ENCODE measurements at regions not wholly inside any gene's neighbourhood (a gene's known extent, or its start where the extent isn't known, plus 50 kb on each side); places are given as distances from the start of the nearest gene placed in this dataset.

GRCh38 chr5:143581147-143581546, 177.7 kb upstream of the NR3C1 start:
- BruUV-seq (replicated peaks): no TSS peak
- Histone ChIP-seq H3K4me3 (ENCODE audit: low read depth, low read length, poor library complexity, severe bottlenecking) (no peak overlapping the region), H3K9me3 (ENCODE audit: low read depth, low read length, poor library complexity, severe bottlenecking) (no peaks in the 10 kb centered on the region), H3K27ac (ENCODE audit: low read depth, low read length, poor library complexity, severe bottlenecking) (no peak overlapping the region), H3K36me3 (ENCODE audit: insufficient read depth, low read length, poor library complexity, severe bottlenecking) (no peaks in the 10 kb centered on the region), H3K4me1 (ENCODE audit: insufficient read depth, low read length, poor library complexity, severe bottlenecking) (peaks cover 10% of the 10 kb centered on the region), H3K27me3 (replicated peaks; ENCODE audit: insufficient read depth, low read depth, low read length, poor library complexity) (no peaks in the 10 kb centered on the region)
- ChIA-PET POLR2A (ENCODE audit: low non-redundant PET) (no interaction called here), CTCF (no interaction called here)
- intact Hi-C loops (cut with micrococcal nuclease; ENCODE audit: unreplicated experiment): no loop called here
- TF ChIP-seq EZH2 (IDR thresholded peaks at IDR 0.05; ENCODE audit: borderline replicate concordance, low read depth, low read length, poor library complexity, severe bottlenecking): no peak
- TF ChIP-seq, protein P1, sequence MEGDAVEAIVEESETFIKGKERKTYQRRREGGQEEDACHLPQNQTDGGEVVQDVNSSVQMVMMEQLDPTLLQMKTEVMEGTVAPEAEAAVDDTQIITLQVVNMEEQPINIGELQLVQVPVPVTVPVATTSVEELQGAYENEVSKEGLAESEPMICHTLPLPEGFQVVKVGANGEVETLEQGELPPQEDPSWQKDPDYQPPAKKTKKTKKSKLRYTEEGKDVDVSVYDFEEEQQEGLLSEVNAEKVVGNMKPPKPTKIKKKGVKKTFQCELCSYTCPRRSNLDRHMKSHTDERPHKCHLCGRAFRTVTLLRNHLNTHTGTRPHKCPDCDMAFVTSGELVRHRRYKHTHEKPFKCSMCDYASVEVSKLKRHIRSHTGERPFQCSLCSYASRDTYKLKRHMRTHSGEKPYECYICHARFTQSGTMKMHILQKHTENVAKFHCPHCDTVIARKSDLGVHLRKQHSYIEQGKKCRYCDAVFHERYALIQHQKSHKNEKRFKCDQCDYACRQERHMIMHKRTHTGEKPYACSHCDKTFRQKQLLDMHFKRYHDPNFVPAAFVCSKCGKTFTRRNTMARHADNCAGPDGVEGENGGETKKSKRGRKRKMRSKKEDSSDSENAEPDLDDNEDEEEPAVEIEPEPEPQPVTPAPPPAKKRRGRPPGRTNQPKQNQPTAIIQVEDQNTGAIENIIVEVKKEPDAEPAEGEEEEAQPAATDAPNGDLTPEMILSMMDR (conservative IDR thresholded peaks at IDR 0.05; ENCODE audit: low read depth, low read length): no peak
- no peak for DNase-seq (ENCODE audit: low spot score)

DNA sequence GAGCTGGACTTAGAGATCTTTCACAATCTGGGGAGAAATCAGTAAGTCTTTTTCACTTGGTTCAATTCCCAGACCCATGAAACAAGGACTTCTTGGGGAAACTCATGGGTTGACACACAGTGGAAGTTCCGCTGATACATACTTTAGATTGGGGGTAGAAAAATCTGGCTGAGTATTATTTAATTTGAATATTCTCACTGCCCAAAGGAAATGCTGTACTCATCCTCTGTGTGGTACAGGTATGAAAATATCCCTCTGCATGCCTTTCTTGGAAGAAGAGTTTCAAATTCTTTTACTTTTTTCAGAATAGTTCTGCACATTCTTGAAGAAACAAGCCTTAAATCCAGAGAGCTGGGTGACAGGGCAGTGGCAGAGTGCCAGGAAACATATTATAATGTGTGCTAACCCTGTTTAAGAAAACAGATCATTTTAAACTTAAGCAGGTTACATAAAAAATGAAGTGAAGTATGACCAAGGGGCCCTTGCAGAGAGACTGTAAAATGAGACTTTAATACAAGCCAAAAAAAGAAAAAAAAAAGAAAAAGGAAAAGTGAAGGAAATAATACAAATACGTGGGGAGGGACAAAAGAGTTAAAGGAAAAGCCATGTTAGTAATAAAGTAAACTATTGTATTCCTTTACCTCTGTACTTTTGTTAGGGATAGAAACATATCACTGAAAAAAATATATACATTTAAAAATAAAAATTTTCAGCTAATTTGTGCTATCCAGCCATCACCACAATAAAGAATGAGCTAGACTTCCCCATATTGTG, 173.4 kb upstream of the NR3C1 start:
- ChIA-PET CTCF (interaction anchor here (0.6 kb wide), 1 partner anchor 12 kb away, joined by 3 read pairs; no protein-coding TSS in a partner anchor), POLR2A (ENCODE audit: low non-redundant PET) (no interaction called here)
- BruUV-seq (replicated peaks): no TSS peak
- no peak overlapping the region for H3K4me3 ChIP-seq (ENCODE audit: low read depth, low read length, poor library complexity, severe bottlenecking)
- no peak overlapping the region for H3K27ac ChIP-seq (ENCODE audit: low read depth, low read length, poor library complexity, severe bottlenecking)
- H3K4me1 ChIP-seq (ENCODE audit: insufficient read depth, low read length, poor library complexity, severe bottlenecking): peaks cover 6% of the 10 kb centered on the region
- peak; percentile 40 for DNase-seq (ENCODE audit: low spot score)
- TF ChIP-seq, protein P1 (conservative IDR thresholded peaks at IDR 0.05; ENCODE audit: low read depth, low read length): no peak
- no peak for TF ChIP-seq EZH2 (IDR thresholded peaks at IDR 0.05; ENCODE audit: borderline replicate concordance, low read depth, low read length, poor library complexity, severe bottlenecking)
- intact Hi-C loops (cut with micrococcal nuclease; ENCODE audit: unreplicated experiment): no loop called here
- H3K27me3 ChIP-seq (replicated peaks; ENCODE audit: insufficient read depth, low read depth, low read length, poor library complexity): no peaks in the 10 kb centered on the region
- no peaks in the 10 kb centered on the region for H3K9me3 ChIP-seq (ENCODE audit: low read depth, low read length, poor library complexity, severe bottlenecking)
- no peaks in the 10 kb centered on the region for H3K36me3 ChIP-seq (ENCODE audit: insufficient read depth, low read length, poor library complexity, severe bottlenecking)

DNA sequence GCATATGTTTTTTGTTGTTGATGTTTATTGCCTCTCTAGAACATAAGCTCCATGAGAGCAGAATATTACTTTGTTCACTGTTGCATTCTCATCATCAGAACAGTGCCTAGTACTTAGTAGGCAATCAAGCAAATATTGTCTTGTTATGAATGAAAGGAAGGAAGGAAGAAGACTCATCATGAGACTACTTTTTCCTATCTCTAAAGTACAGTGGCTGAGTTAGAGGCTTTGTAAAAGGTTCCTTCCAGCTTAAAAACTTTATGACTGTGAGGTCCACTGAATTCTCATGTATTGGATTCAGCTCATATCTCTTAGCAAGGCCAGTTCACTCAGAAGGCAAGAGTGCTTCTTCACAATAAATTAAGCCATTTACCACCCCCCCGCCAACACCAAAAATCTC, 171.8 kb upstream of the NR3C1 start:
- no peak overlapping the region for H3K27ac ChIP-seq (ENCODE audit: low read depth, low read length, poor library complexity, severe bottlenecking)
- no peaks in the 10 kb centered on the region for H3K27me3 ChIP-seq (replicated peaks; ENCODE audit: insufficient read depth, low read depth, low read length, poor library complexity)
- H3K36me3 ChIP-seq (ENCODE audit: insufficient read depth, low read length, poor library complexity, severe bottlenecking): no peaks in the 10 kb centered on the region
- POLR2A ChIA-PET (ENCODE audit: low non-redundant PET): no interaction called here
- no peak overlapping the region for H3K4me3 ChIP-seq (ENCODE audit: low read depth, low read length, poor library complexity, severe bottlenecking)
- BruUV-seq (replicated peaks): no TSS peak
- no peak for DNase-seq (ENCODE audit: low spot score)
- H3K9me3 ChIP-seq (ENCODE audit: low read depth, low read length, poor library complexity, severe bottlenecking): no peaks in the 10 kb centered on the region
- TF ChIP-seq, protein P1 (conservative IDR thresholded peaks at IDR 0.05; ENCODE audit: low read depth, low read length): no peak
- TF ChIP-seq EZH2 (IDR thresholded peaks at IDR 0.05; ENCODE audit: borderline replicate concordance, low read depth, low read length, poor library complexity, severe bottlenecking): no peak
- H3K4me1 ChIP-seq (ENCODE audit: insufficient read depth, low read length, poor library complexity, severe bottlenecking): peaks cover 6% of the 10 kb centered on the region
- intact Hi-C loops (cut with micrococcal nuclease; ENCODE audit: unreplicated experiment): no loop called here
- CTCF ChIA-PET: no interaction called here
